HCT116 (cell line): ENCODE measurements at regions not wholly inside any gene's neighbourhood (a gene's known extent, or its start where the extent isn't known, plus 50 kb on each side); places are given as distances from the start of the nearest gene placed in this dataset.

Experiments
- ATAC-seq: fragments of 200-7000 bp; cut with Tn5 transposase; 2 replicates; pipeline ENCODE4 v1.9.1; 2020; ENCODE audit warnings: mild to moderate bottlenecking, moderate library complexity
- BruUV-seq: library from RNA; stranded (reverse); fragments of 400-500 nt; replicated peaks from 2 replicates; lab custom pipeline; 2021; lab: Mats Ljungman, UMichigan
- CTCF ChIA-PET: fragments of 300-600 bp; sonication (Branson Sonifier 250); formaldehyde crosslinking; loops from one replicate; lab custom pipeline; 2021; ENCODE audit warnings: antibody characterized with exemption; lab: Charles Lee
- POLR2A ChIA-PET: fragments of 300-600, 350-600 bp; sonication (Branson Sonifier 250); formaldehyde crosslinking; loops from one replicate; lab custom pipeline; 2021; ENCODE audit warnings: antibody characterized with exemption; lab: Charles Lee
- RAD21 ChIA-PET, 2 experiments: fragments of 300-600 bp; sonication (Branson Sonifier 250); formaldehyde crosslinking; loops; one replicate each; lab custom pipeline; 2023; ENCODE audit warnings: low total read pairs in 2 of 2; ENCODE audit not compliant: uncharacterized antibody in 2 of 2, unreplicated experiment in 2 of 2, low non-redundant PET in 1 of 2; lab: Charles Lee
- DNase-seq: peaks from one replicate; pipeline ENCODE4 v3.0.0-alpha.2; 2010; ENCODE audit warnings: low read depth, low spot score
- H2AFZ ChIP-seq: fragments of 200-600 bp; shearing (Covaris generic), sonication (generic); 2 replicates; pipeline ENCODE4 v1.6.1; 2017; ENCODE audit warnings: low read depth, mixed run types, mixed read lengths, antibody characterized with exemption, low read length; ENCODE audit not compliant: poor library complexity, severe bottlenecking
- H3K27ac ChIP-seq: 2 replicates; pipeline ENCODE4 v1.5.1; 2012; ENCODE audit warnings: low read depth, low read length
- H3K27me3 ChIP-seq: fragments of 200-600 bp; sonication (generic); 2 replicates; pipeline ENCODE4 v1.6.1; 2016; ENCODE audit warnings: mixed run types, low read length, mixed read lengths; ENCODE audit not compliant: insufficient read depth
- H3K36me3 ChIP-seq, 2 experiments: fragments of 200-500 bp in 1 of 2; fragments of 200-600 bp in 1 of 2; sonication (Bioruptor generic) in 1 of 2; sonication (generic) in 1 of 2; 2 replicates each; pipeline versions ENCODE4 v1.5.1 to v1.6.1; 2014 to 2016; ENCODE audit warnings: low read length in 2 of 2, inconsistent platforms in 1 of 2, mixed read lengths in 1 of 2, mixed run types in 1 of 2; ENCODE audit not compliant: insufficient read depth in 2 of 2, control insufficient read depth in 1 of 2
- H3K4me1 ChIP-seq, 2 experiments: fragments of 200-600 bp in 1 of 2; sonication (generic) in 1 of 2; 2 replicates each; pipeline versions ENCODE4 v1.5.1 to v1.6.1; 2012 to 2017; ENCODE audit warnings: low read length in 2 of 2, inconsistent platforms in 1 of 2, mild to moderate bottlenecking in 1 of 2, mixed read lengths in 1 of 2, mixed run types in 1 of 2, moderate library complexity in 1 of 2; ENCODE audit not compliant: insufficient read depth in 2 of 2, control insufficient read depth in 1 of 2
- H3K4me2 ChIP-seq: fragments of 200-600 bp; sonication (generic); 2 replicates; pipeline ENCODE4 v1.6.1; 2017; ENCODE audit warnings: mixed run types, low read length, mixed read lengths
- H3K4me3 ChIP-seq, 2 experiments: fragments of 200-600 bp in 1 of 2; sonication (generic) in 1 of 2; replicated peaks in 1 of 2; 2 replicates each; pipeline ENCODE4 v1.5.1; 2011 to 2016; ENCODE audit warnings: low read length in 2 of 2, control low read depth in 1 of 2, low read depth in 1 of 2, mild to moderate bottlenecking in 1 of 2, mixed read lengths in 1 of 2, mixed run types in 1 of 2
- H3K79me2 ChIP-seq: fragments of 200-600 bp; sonication (generic); 2 replicates; pipeline ENCODE4 v1.6.1; 2017; ENCODE audit warnings: mild to moderate bottlenecking, mixed run types, low read length, moderate library complexity, mixed read lengths; ENCODE audit not compliant: insufficient read depth
- H3K9ac ChIP-seq: fragments of 200-600 bp; sonication (generic); 2 replicates; pipeline ENCODE4 v1.6.1; 2016; ENCODE audit warnings: low read length, mixed read lengths
- H3K9me2 ChIP-seq: fragments of 200-600 bp; sonication (generic), shearing (Covaris generic); 2 replicates; pipeline ENCODE4 v1.6.1; 2017; ENCODE audit warnings: mixed run types, mild to moderate bottlenecking, moderate library complexity; ENCODE audit not compliant: insufficient read depth
- H3K9me3 ChIP-seq, 2 experiments: fragments of 200-500 bp in 1 of 2; fragments of 200-600 bp in 1 of 2; sonication (Bioruptor generic) in 1 of 2; sonication (generic) in 1 of 2; 2 replicates each; pipeline ENCODE4 v1.6.1; 2014 to 2017; ENCODE audit warnings: low read length in 2 of 2, mixed read lengths in 2 of 2, inconsistent platforms in 1 of 2, low read depth in 1 of 2, mild to moderate bottlenecking in 1 of 2, mixed run types in 1 of 2, moderate library complexity in 1 of 2; ENCODE audit not compliant: control insufficient read depth in 1 of 2, insufficient read depth in 1 of 2
- H4K20me1 ChIP-seq: fragments of 200-600 bp; sonication (generic), shearing (Covaris generic); 2 replicates; pipeline ENCODE4 v1.6.1; 2017; ENCODE audit warnings: mixed run types, mild to moderate bottlenecking, moderate library complexity; ENCODE audit not compliant: insufficient read depth
- CBX3 ChIP-seq: IDR thresholded peaks from 2 replicates; pipeline ENCODE4 v1.6.1; 2012; ENCODE audit warnings: low read depth
- EZH2phosphoT487 ChIP-seq: fragments of 200-600 bp; IDR thresholded peaks from 2 replicates; pipeline ENCODE4 v1.6.1; 2018; ENCODE audit warnings: antibody characterized with exemption, borderline replicate concordance
- FOSL1 ChIP-seq: IDR thresholded peaks from 2 replicates; pipeline ENCODE4 v1.6.1; 2012; ENCODE audit warnings: low read depth
- POLR2A ChIP-seq: IDR thresholded peaks from 2 replicates; pipeline ENCODE4 v1.7.0; 2011; ENCODE audit warnings: borderline replicate concordance; ENCODE audit not compliant: insufficient read depth, insufficient read length; ENCODE audit errors: extremely low read depth
- RAD21 ChIP-seq: IDR thresholded peaks from 2 replicates; pipeline ENCODE4 v1.6.1; 2012; ENCODE audit warnings: low read depth, mild to moderate bottlenecking
- SP1 ChIP-seq: IDR thresholded peaks from 2 replicates; pipeline ENCODE4 v1.6.1; 2012; ENCODE audit warnings: low read depth
- SRF ChIP-seq: IDR thresholded peaks from 2 replicates; pipeline ENCODE4 v1.6.1; 2012; ENCODE audit warnings: low read depth
- ZFX ChIP-seq: fragments of 450-650 bp; IDR thresholded peaks from 2 replicates; pipeline ENCODE4 v1.6.1; 2017
- ZNF274 ChIP-seq: fragments of 200-500 bp; sonication (Bioruptor generic); IDR thresholded peaks from 2 replicates; pipeline ENCODE4 v1.6.1; 2014; ENCODE audit warnings: mild to moderate bottlenecking, low read depth, low read length, inconsistent platforms
- intact Hi-C: fragments of 100-400 bp; cut with micrococcal nuclease; formaldehyde crosslinking; loops from 2 replicates; pipeline ENCODE4 v1.10.0; 2022
- TF ChIP-seq, protein P1 (sequence below): IDR thresholded peaks from 2 replicates; pipeline ENCODE4 v1.6.1; 2011; ENCODE audit warnings: mild to moderate bottlenecking, low read length, moderate library complexity; ENCODE audit not compliant: insufficient replicate concordance; ENCODE audit errors: extremely low read depth
- TF ChIP-seq, protein P2 (sequence below): IDR thresholded peaks from 2 replicates; pipeline ENCODE4 v1.6.1; 2012
- TF ChIP-seq, protein P3 (sequence below): IDR thresholded peaks from 2 replicates; pipeline ENCODE4 v1.6.1; 2012

DNA sequence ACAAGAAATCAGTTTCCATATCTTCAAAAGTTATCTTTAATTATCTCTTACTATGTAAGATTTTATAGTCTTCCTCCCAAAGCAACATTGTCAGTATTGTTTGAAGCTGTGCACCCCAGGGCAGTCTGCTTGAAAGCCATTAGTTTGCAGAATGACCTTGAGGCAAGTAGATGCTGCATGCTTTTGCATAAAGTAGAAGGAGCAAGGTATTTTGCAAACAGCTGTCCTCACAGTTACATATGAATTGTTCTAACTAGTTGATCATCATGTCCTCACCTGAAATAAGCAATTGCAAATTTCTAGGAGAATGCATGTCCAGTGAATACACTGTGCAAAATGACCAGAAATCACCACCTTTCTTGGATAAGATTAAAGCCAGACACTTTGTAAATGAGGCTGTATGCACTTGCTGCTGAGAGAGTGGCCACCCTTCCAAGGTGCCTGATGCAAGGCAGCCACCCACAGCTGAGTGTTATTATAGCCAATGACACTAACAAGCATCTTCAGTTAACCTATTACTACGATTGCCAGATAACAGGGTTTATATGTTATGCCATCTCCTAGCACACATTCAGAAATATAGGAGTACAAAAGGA is 730.0 kb upstream of the TMEM132C start:
- no peak for ATAC-seq
- no peak overlapping the region for H3K9ac ChIP-seq
- no peaks in the 10 kb centered on the region for H3K9me2 ChIP-seq
- H3K79me2 ChIP-seq, result no peaks in the 10 kb centered on the region
- no peaks in the 10 kb centered on the region for H4K20me1 ChIP-seq
- no peak overlapping the region for H3K4me2 ChIP-seq
- peaks cover 6 to 14% of the 10 kb centered on the region in 2 experiments; a peak in 2 of 4 replicates for H3K9me3 ChIP-seq
- ChIA-PET RAD21 (no interaction called here), POLR2A (no interaction called here), CTCF (no interaction called here)
- no peak overlapping the region for H2AFZ ChIP-seq
- intact Hi-C loops, result no loop called here
- TF ChIP-seq, protein P1, sequence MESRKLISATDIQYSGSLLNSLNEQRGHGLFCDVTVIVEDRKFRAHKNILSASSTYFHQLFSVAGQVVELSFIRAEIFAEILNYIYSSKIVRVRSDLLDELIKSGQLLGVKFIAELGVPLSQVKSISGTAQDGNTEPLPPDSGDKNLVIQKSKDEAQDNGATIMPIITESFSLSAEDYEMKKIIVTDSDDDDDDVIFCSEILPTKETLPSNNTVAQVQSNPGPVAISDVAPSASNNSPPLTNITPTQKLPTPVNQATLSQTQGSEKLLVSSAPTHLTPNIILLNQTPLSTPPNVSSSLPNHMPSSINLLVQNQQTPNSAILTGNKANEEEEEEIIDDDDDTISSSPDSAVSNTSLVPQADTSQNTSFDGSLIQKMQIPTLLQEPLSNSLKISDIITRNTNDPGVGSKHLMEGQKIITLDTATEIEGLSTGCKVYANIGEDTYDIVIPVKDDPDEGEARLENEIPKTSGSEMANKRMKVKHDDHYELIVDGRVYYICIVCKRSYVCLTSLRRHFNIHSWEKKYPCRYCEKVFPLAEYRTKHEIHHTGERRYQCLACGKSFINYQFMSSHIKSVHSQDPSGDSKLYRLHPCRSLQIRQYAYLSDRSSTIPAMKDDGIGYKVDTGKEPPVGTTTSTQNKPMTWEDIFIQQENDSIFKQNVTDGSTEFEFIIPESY, result no peak
- TF ChIP-seq POLR2A, result no peak
- TF ChIP-seq ZFX, result no peak
- no peaks in the 10 kb centered on the region for H3K27me3 ChIP-seq
- no peaks in the 10 kb centered on the region for H3K4me1 ChIP-seq
- no peak overlapping the region for H3K27ac ChIP-seq
- H3K4me3 ChIP-seq, result no peak overlapping the region
- H3K36me3 ChIP-seq, result no peaks in the 10 kb centered on the region
- DNase-seq, result no peak
- no TSS peak for BruUV-seq

DNA sequence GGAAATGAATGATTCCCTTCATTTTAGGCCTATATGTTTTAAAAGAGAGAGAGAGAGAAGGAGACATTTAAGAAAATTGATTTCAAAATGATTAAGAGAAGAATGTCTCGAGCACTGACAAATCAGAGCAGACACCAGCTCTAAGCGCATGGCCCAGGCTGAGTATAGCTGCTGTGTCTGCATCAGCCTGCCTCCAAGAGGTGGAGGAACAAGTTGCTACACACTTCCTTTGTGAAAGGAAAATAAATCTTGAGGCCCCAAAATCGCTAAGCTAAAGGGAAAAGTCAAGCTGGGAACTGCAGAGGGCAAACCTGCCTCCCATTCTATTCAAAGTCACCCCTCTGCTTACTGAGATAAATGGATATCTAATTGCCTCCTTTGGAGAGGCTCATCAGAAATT is 728.7 kb upstream of the TMEM132C start:
- TF ChIP-seq EZH2phosphoT487 (no peak), SRF (no peak), ZFX (no peak), CBX3 (no peak), FOSL1 (no peak), ZNF274 (no peak), SP1 (no peak), RAD21 (no peak)
- TF ChIP-seq, protein P2, sequence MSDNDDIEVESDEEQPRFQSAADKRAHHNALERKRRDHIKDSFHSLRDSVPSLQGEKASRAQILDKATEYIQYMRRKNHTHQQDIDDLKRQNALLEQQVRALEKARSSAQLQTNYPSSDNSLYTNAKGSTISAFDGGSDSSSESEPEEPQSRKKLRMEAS, result no peak
- TF ChIP-seq, protein P3, sequence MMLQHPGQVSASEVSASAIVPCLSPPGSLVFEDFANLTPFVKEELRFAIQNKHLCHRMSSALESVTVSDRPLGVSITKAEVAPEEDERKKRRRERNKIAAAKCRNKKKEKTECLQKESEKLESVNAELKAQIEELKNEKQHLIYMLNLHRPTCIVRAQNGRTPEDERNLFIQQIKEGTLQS, result no peak
- TF ChIP-seq, all 23 proteins: peak for 0
- H3K36me3 ChIP-seq, result no peaks in the 10 kb centered on the region
- no peaks in the 10 kb centered on the region for H3K79me2 ChIP-seq
- DNase-seq, result no peak
- CTCF ChIA-PET, result no interaction called here
- H3K4me3 ChIP-seq, result no peak overlapping the region
- no peak overlapping the region for H3K27ac ChIP-seq
- peaks cover 6 to 17% of the 10 kb centered on the region in 2 experiments; a peak in 2 of 4 replicates for H3K9me3 ChIP-seq
- no peaks in the 10 kb centered on the region for H4K20me1 ChIP-seq
- POLR2A ChIA-PET, result no interaction called here
- no TSS peak for BruUV-seq
- H3K9me2 ChIP-seq, result no peaks in the 10 kb centered on the region
- no peaks in the 10 kb centered on the region for H3K27me3 ChIP-seq
- H3K9ac ChIP-seq, result no peak overlapping the region
- no peak for ATAC-seq
- H2AFZ ChIP-seq, result no peak overlapping the region
- no peaks in the 10 kb centered on the region for H3K4me1 ChIP-seq
- RAD21 ChIA-PET, result no interaction called here
- intact Hi-C loops, result no loop called here
- no peak overlapping the region for H3K4me2 ChIP-seq
